ENCODE measurements at regions not wholly inside any gene's neighbourhood (a gene's known extent, or its start where the extent isn't known, plus 50 kb on each side); places are given as distances from the start of the nearest gene placed in this dataset.

DNA sequence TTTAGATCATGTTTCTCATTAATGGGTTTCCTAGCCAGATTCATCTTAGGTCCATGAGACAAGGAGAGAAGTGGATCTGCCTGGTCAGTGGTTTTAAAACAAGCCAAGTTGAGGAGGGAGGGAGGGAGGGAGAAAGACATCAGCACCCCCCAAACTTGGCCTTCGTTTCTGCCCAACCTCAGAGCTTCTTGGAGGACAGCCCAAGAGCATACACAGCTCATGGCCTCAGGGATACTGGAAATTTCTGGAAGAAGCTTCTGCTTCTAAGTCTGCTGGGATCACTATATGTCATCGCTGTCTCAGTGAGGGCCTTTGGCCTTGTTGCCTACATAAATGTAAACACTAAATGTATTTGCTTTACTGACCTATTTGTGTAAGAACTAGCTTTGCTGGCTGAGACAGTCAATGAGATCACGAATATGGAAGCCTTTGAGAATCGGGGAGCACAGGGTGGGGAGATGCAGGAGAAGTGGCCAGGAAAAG, 375.1 kb downstream of the BUD13 start:
- no peak for TF ChIP-seq POLR2AphosphoS5 (IDR thresholded peaks at IDR 0.05; ENCODE audit: low read depth, low read length)
- no peak for TF ChIP-seq CTCF (IDR thresholded peaks at IDR 0.05)
- no peak for TF ChIP-seq TCF7L2 (IDR thresholded peaks at IDR 0.05; ENCODE audit: low read depth, low read length)
- TF ChIP-seq REST (IDR thresholded peaks at IDR 0.05; ENCODE audit: insufficient read depth in 1 of 2, low read depth in 2 of 2, low read length in 1 of 2), result no peak
